SK-N-SH (cell line): ENCODE measurements at regions not wholly inside any gene's neighbourhood (a gene's known extent, or its start where the extent isn't known, plus 50 kb on each side); places are given as distances from the start of the nearest gene placed in this dataset.

Experiments used
- CTCF ChIA-PET: fragments of 300-600, 350-600 bp; formaldehyde crosslinking; extraction: SDS; loops from one replicate; lab custom pipeline; 2021; lab: Yijun Ruan, JAX
- POLR2A ChIA-PET: fragments of 350-600 bp; sonication (Branson Sonifier 250); formaldehyde crosslinking; extraction: SDS; loops from one replicate; lab custom pipeline; 2020; ENCODE audit warnings: antibody characterized with exemption, inconsistent platforms; lab: Yijun Ruan, JAX
- DNase-seq: peaks from one replicate; pipeline ENCODE4 v3.0.0; 2012
- H2AFZ ChIP-seq: fragments of 200-600 bp; sonication (generic); 2 replicates; pipeline ENCODE4 v1.8.1; 2016; ENCODE audit warnings: antibody characterized with exemption, mild to moderate bottlenecking, low read depth
- H3F3A ChIP-seq: fragments of 200-600 bp; sonication (generic); replicated peaks from 2 replicates; pipeline ENCODE3; 2016; ENCODE audit warnings: antibody characterized with exemption, mild to moderate bottlenecking; ENCODE audit not compliant: insufficient read depth
- H3K27ac ChIP-seq, 2 experiments: fragments of 200-500 bp in 1 of 2; fragments of 200-600 bp in 1 of 2; sonication (Bioruptor generic) in 1 of 2; sonication (generic), shearing (Covaris generic) in 1 of 2; 2 replicates each; pipeline versions ENCODE4 v1.5.1 to v1.6.1; 2014 to 2016; ENCODE audit warnings: low read depth in 2 of 2, inconsistent platforms in 1 of 2, low read length in 1 of 2, mild to moderate bottlenecking in 1 of 2, mixed read lengths in 1 of 2
- H3K27me3 ChIP-seq: fragments of 200-600 bp; sonication (generic), shearing (Covaris generic); 2 replicates; pipeline ENCODE4 v1.6.1; 2016; ENCODE audit warnings: mixed run types; ENCODE audit not compliant: insufficient read depth
- H3K36me3 ChIP-seq, 2 experiments: fragments of 200-500 bp in 1 of 2; fragments of 200-600 bp in 1 of 2; sonication (Bioruptor generic) in 1 of 2; sonication (generic) in 1 of 2; replicated peaks in 1 of 2; 2 replicates each; pipeline versions ENCODE3 to v1.5.1; 2014 to 2016; ENCODE audit warnings: low read length in 1 of 2, mild to moderate bottlenecking in 1 of 2; ENCODE audit not compliant: insufficient read depth in 2 of 2, control insufficient read depth in 1 of 2
- H3K4me1 ChIP-seq, 2 experiments: fragments of 200-500 bp in 1 of 2; fragments of 200-600 bp in 1 of 2; sonication (Bioruptor generic) in 1 of 2; sonication (generic), shearing (Covaris generic) in 1 of 2; 2 replicates each; pipeline versions ENCODE4 v1.5.1 to v1.6.1; 2014 to 2016; ENCODE audit warnings: low read depth in 1 of 2, low read length in 1 of 2, mixed run types in 1 of 2; ENCODE audit not compliant: insufficient read depth in 2 of 2, control insufficient read depth in 1 of 2
- H3K4me2 ChIP-seq: fragments of 200-600 bp; sonication (generic), shearing (Covaris generic); 2 replicates; pipeline ENCODE4 v1.6.1; 2017; ENCODE audit warnings: mixed run types
- H3K4me3 ChIP-seq, 2 experiments: fragments of 200-500 bp in 1 of 2; fragments of 200-600 bp in 1 of 2; sonication (Bioruptor generic) in 1 of 2; sonication (generic), shearing (Covaris generic) in 1 of 2; 2 replicates each; pipeline versions ENCODE4 v1.5.1 to v1.8.1; 2014 to 2016; ENCODE audit warnings: low read depth in 2 of 2, inconsistent platforms in 1 of 2, low read length in 1 of 2, mild to moderate bottlenecking in 1 of 2, mixed read lengths in 1 of 2, moderate library complexity in 1 of 2
- H3K79me2 ChIP-seq: fragments of 200-600 bp; sonication (generic); 2 replicates; pipeline ENCODE4 v1.8.1; 2017; ENCODE audit warnings: mild to moderate bottlenecking; ENCODE audit not compliant: insufficient read depth
- H3K9ac ChIP-seq: fragments of 200-600 bp; sonication (generic); 2 replicates; pipeline ENCODE4 v1.6.1; 2017; ENCODE audit warnings: mixed run types
- H3K9me2 ChIP-seq: fragments of 200-600 bp; sonication (generic); 2 replicates; pipeline ENCODE4 v1.6.1; 2017; ENCODE audit warnings: mixed run types
- H3K9me3 ChIP-seq: fragments of 200-600 bp; sonication (generic); 2 replicates; pipeline ENCODE4 v1.6.1; 2017; ENCODE audit warnings: mixed run types, mild to moderate bottlenecking, moderate library complexity
- H4K20me1 ChIP-seq: fragments of 200-600 bp; sonication (generic); 2 replicates; pipeline ENCODE4 v1.6.1; 2017; ENCODE audit warnings: mild to moderate bottlenecking, mixed run types; ENCODE audit not compliant: insufficient read depth
- EZH2phosphoT487 ChIP-seq: fragments of 200-600 bp; sonication (generic); IDR thresholded peaks from 2 replicates; pipeline ENCODE4 v1.6.1; 2017; ENCODE audit warnings: low read depth, mixed run types, mild to moderate bottlenecking, antibody characterized with exemption, moderate library complexity, borderline replicate concordance
- FOSL2 ChIP-seq: IDR thresholded peaks from 2 replicates; pipeline ENCODE4 v1.4.0; 2012; ENCODE audit warnings: low read depth, mild to moderate bottlenecking, moderate library complexity, borderline replicate concordance
- MAX ChIP-seq: IDR thresholded peaks from 2 replicates; pipeline ENCODE4 v1.4.0; 2012; ENCODE audit warnings: low read depth
- NRF1 ChIP-seq: IDR thresholded peaks from 2 replicates; pipeline ENCODE4 v1.6.1; 2012; ENCODE audit warnings: low read depth, mild to moderate bottlenecking, low read length
- PBX3 ChIP-seq: IDR thresholded peaks from 2 replicates; pipeline ENCODE4; 2012
- REST ChIP-seq: IDR thresholded peaks from 2 replicates; pipeline ENCODE4 v1.6.1; 2012; ENCODE audit warnings: mild to moderate bottlenecking, low read depth, low read length, moderate library complexity
- SIN3A ChIP-seq: IDR thresholded peaks from 2 replicates; pipeline ENCODE4 v1.6.1; 2012; ENCODE audit warnings: low read depth, mild to moderate bottlenecking, low read length, moderate library complexity, borderline replicate concordance
- SMC3 ChIP-seq: IDR thresholded peaks from 2 replicates; pipeline ENCODE4 v1.6.1; 2012; ENCODE audit warnings: low read depth, low read length, improper control_type of control experiment
- TAF1 ChIP-seq: IDR thresholded peaks from 2 replicates; pipeline ENCODE4 v1.6.1; 2012; ENCODE audit warnings: low read depth, mild to moderate bottlenecking, low read length, moderate library complexity, borderline replicate concordance
- YY1 ChIP-seq: IDR thresholded peaks from 2 replicates; pipeline ENCODE4 v1.4.0; 2012; ENCODE audit warnings: low read depth, mild to moderate bottlenecking
- WGBS: methylation state at CpG from one replicate; pipeline ENCODE4 v1.1.6; 2017; ENCODE audit warnings: low lambda C conversion rate; 5-methylcytosine and 5-hydroxymethylcytosine counted together
- TF ChIP-seq, protein P1 (sequence below): fragments of 200-600 bp; sonication (generic); IDR thresholded peaks from 2 replicates; pipeline ENCODE4 v1.6.1; 2017; ENCODE audit warnings: antibody characterized with exemption, mild to moderate bottlenecking, moderate library complexity

- no peak overlapping the region for H3K4me2 ChIP-seq
- H3K27ac ChIP-seq = no peak overlapping the region
- no peaks in the 10 kb centered on the region for H4K20me1 ChIP-seq
- ChIA-PET CTCF (interaction anchor here (0.6 kb wide), 1 partner anchor 101 kb away, joined by 3 read pairs; no protein-coding TSS in a partner anchor), POLR2A (no interaction called here)
- H2AFZ ChIP-seq = no peak overlapping the region
- no peaks in the 10 kb centered on the region for H3K36me3 ChIP-seq
- no peaks in the 10 kb centered on the region for H3K9me2 ChIP-seq
- DNase-seq = no peak
- peaks cover 7% of the 10 kb centered on the region; the same call in 1 of the 2 replicates for H3K27me3 ChIP-seq
- TF ChIP-seq TAF1 (no peak), NRF1 (no peak), SMC3 (no peak), EZH2phosphoT487 (no peak), SIN3A (no peak), YY1 (no peak), REST (no peak), FOSL2 (no peak), PBX3 (no peak), MAX (no peak)
- TF ChIP-seq, protein P1, sequence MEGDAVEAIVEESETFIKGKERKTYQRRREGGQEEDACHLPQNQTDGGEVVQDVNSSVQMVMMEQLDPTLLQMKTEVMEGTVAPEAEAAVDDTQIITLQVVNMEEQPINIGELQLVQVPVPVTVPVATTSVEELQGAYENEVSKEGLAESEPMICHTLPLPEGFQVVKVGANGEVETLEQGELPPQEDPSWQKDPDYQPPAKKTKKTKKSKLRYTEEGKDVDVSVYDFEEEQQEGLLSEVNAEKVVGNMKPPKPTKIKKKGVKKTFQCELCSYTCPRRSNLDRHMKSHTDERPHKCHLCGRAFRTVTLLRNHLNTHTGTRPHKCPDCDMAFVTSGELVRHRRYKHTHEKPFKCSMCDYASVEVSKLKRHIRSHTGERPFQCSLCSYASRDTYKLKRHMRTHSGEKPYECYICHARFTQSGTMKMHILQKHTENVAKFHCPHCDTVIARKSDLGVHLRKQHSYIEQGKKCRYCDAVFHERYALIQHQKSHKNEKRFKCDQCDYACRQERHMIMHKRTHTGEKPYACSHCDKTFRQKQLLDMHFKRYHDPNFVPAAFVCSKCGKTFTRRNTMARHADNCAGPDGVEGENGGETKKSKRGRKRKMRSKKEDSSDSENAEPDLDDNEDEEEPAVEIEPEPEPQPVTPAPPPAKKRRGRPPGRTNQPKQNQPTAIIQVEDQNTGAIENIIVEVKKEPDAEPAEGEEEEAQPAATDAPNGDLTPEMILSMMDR = no peak
- no peaks in the 10 kb centered on the region for H3K4me1 ChIP-seq
- no peaks in the 10 kb centered on the region for H3K79me2 ChIP-seq
- H3K9ac ChIP-seq = no peak overlapping the region
- H3F3A ChIP-seq = peaks cover 6% of the 10 kb centered on the region
- no peaks in the 10 kb centered on the region for H3K9me3 ChIP-seq
- H3K4me3 ChIP-seq = no peak overlapping the region
- 56% methylated on average over 8 of the region's 8 CpGs for WGBS
These were observed 573.1 kb upstream of the KLF4 start for GRCh38 chr9:108062680-108063079.
